ENCODE measurements at regions not wholly inside any gene's neighbourhood (a gene's known extent, or its start where the extent isn't known, plus 50 kb on each side); places are given as distances from the start of the nearest gene placed in this dataset.

DNA sequence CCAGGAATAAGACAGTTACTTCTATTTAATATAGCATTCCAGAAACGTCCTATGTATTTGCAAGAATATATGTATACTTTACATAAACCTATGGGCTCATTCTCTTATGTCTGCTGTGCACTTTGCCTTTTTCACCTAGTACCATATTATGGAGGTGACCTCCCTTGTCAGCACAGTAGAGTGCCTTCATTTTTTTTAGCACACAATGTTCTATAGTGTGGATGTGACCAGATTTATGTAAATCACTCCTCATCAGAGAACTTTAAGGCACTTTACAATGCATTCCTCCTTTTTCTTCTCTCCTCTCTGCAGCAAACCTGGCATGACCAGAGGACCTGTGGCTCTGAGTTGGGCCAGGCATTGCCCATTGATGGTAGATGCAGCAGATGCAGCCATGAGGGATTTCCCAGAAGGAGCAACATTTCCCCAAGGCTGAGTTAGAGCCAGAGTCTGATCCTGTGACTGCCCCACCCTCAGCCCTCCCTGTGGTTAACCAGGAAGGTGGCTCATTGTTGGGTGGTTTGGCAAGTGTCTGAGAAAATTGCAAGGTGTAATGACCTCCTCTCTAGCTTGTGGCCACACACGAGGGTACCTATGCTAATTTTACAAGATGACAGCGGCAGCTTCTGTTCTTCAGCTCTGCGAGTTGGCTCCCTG, 76.5 kb upstream of the DLX2 start:
- H3K4me3 ChIP-seq (ENCODE audit: low read depth in 2 of 2, low read length in 1 of 2), result no peak overlapping the region
- ChIA-PET POLR2A (no interaction called here), CTCF (interaction anchor here (13.7 kb wide), 1 partner anchor 284 kb away, joined by 346 read pairs; no protein-coding TSS in a partner anchor)
- TF ChIP-seq EP300 (IDR thresholded peaks at IDR 0.05; ENCODE audit: borderline replicate concordance in 1 of 2, low read depth in 1 of 2, low read length in 1 of 2), result 0 out of 4 replicates have a peak, but pooled peaks of 1 of the 2 experiments have one; percentile 22
- TF ChIP-seq FOXM1 (IDR thresholded peaks at IDR 0.05; ENCODE audit: low read depth), result no peak
- TF ChIP-seq, protein P1, sequence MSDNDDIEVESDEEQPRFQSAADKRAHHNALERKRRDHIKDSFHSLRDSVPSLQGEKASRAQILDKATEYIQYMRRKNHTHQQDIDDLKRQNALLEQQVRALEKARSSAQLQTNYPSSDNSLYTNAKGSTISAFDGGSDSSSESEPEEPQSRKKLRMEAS (IDR thresholded peaks at IDR 0.05; ENCODE audit: low read depth), result no peak
- TF ChIP-seq SMC3 (IDR thresholded peaks at IDR 0.05; ENCODE audit: low read depth, low read length), result no peak
- peak; percentile 38; the same call in 1 of the 2 replicates for TF ChIP-seq NFIC (IDR thresholded peaks at IDR 0.05; ENCODE audit: borderline replicate concordance)
- no peak for TF ChIP-seq GATA2 (CRISPR knock-in tag; IDR thresholded peaks at IDR 0.05)
- no peaks in the 10 kb centered on the region for H3K79me2 ChIP-seq (ENCODE audit: insufficient read depth)
- no peaks in the 10 kb centered on the region for H4K20me1 ChIP-seq (ENCODE audit: insufficient read depth)
- WGBS (ENCODE audit: low lambda C conversion rate), result 72% methylated on average over 4 of the region's 4 CpGs
- H3K9me3 ChIP-seq, result no peaks in the 10 kb centered on the region
- no peak overlapping the region for H2AFZ ChIP-seq (ENCODE audit: low read depth)
- no peak for DNase-seq
- H3K9me2 ChIP-seq, result no peaks in the 10 kb centered on the region
- H3K27ac ChIP-seq (ENCODE audit: low read depth in 2 of 2, low read length in 1 of 2), result no peak overlapping the region
- H3K9ac ChIP-seq, result no peak overlapping the region
- no peaks in the 10 kb centered on the region for H3K36me3 ChIP-seq (replicated peaks in 1 of 2; ENCODE audit: control insufficient read depth in 1 of 2, insufficient read depth in 2 of 2, low read length in 1 of 2)
- H3F3A ChIP-seq (replicated peaks; ENCODE audit: insufficient read depth), result peaks cover 15% of the 10 kb centered on the region
- no peak overlapping the region for H3K4me2 ChIP-seq
- H3K27me3 ChIP-seq (ENCODE audit: insufficient read depth), result no peaks in the 10 kb centered on the region
- peaks cover 0 to 5% of the 10 kb centered on the region in 2 experiments; a peak in 1 of 4 replicates for H3K4me1 ChIP-seq (ENCODE audit: control insufficient read depth in 1 of 2, insufficient read depth in 2 of 2, low read depth in 1 of 2, low read length in 1 of 2)

DNA sequence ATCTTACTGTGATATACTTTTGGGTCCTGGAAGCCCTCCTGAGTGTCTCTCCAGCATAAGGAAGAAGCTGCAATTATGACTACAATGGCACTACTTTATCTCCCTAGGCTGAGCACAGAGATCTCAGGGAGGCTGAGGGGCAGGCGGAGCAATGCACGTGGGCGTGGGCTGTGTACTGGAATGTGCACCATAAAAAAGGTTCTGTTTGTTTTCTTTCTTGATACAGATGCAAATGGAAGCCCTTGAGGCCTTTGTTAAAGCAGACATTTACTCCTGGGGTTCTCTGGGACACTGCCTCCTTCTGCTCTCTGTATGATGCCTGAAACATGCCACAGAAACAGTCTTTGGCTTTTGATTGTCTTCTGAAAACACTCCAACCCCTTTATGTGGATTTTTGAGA, 79.1 kb upstream of the DLX2 start:
- H3K4me1 ChIP-seq (ENCODE audit: control insufficient read depth in 1 of 2, insufficient read depth in 2 of 2, low read depth in 1 of 2, low read length in 1 of 2), result peaks cover 0 to 5% of the 10 kb centered on the region in 2 experiments; a peak in 1 of 4 replicates
- ChIA-PET CTCF (interaction anchor here (2.9 to 13.7 kb wide), 2 partner anchors 10 to 282 kb away, joined by 9 to 346 read pairs; no protein-coding TSS in a partner anchor), POLR2A (interaction anchor here (0.7 kb wide), 1 partner anchor 99 kb away, joined by 3 read pairs; no protein-coding TSS in a partner anchor)
- peak overlapping the region; percentile 47; the same call in 1 of the 2 replicates for H2AFZ ChIP-seq (ENCODE audit: low read depth)
- DNase-seq, result no peak
- no peaks in the 10 kb centered on the region for H3K27me3 ChIP-seq (ENCODE audit: insufficient read depth)
- H3K79me2 ChIP-seq (ENCODE audit: insufficient read depth), result no peaks in the 10 kb centered on the region
- H3K27ac ChIP-seq (ENCODE audit: low read depth in 2 of 2, low read length in 1 of 2), result no peak overlapping the region
- H3F3A ChIP-seq (replicated peaks; ENCODE audit: insufficient read depth), result peaks cover 15% of the 10 kb centered on the region
- H4K20me1 ChIP-seq (ENCODE audit: insufficient read depth), result no peaks in the 10 kb centered on the region
- H3K4me2 ChIP-seq, result no peak overlapping the region
- no peaks in the 10 kb centered on the region for H3K9me2 ChIP-seq
- H3K4me3 ChIP-seq (ENCODE audit: low read depth in 2 of 2, low read length in 1 of 2), result no peak overlapping the region
- H3K36me3 ChIP-seq (replicated peaks in 1 of 2; ENCODE audit: control insufficient read depth in 1 of 2, insufficient read depth in 2 of 2, low read length in 1 of 2), result no peaks in the 10 kb centered on the region
- H3K9ac ChIP-seq, result no peak overlapping the region
- 0 out of 2 replicates have a peak, but pooled peaks cover 5% of the 10 kb centered on the region for H3K9me3 ChIP-seq
- no peak for TF ChIP-seq FOXM1 (IDR thresholded peaks at IDR 0.05; ENCODE audit: low read depth)
- TF ChIP-seq, protein P2, sequence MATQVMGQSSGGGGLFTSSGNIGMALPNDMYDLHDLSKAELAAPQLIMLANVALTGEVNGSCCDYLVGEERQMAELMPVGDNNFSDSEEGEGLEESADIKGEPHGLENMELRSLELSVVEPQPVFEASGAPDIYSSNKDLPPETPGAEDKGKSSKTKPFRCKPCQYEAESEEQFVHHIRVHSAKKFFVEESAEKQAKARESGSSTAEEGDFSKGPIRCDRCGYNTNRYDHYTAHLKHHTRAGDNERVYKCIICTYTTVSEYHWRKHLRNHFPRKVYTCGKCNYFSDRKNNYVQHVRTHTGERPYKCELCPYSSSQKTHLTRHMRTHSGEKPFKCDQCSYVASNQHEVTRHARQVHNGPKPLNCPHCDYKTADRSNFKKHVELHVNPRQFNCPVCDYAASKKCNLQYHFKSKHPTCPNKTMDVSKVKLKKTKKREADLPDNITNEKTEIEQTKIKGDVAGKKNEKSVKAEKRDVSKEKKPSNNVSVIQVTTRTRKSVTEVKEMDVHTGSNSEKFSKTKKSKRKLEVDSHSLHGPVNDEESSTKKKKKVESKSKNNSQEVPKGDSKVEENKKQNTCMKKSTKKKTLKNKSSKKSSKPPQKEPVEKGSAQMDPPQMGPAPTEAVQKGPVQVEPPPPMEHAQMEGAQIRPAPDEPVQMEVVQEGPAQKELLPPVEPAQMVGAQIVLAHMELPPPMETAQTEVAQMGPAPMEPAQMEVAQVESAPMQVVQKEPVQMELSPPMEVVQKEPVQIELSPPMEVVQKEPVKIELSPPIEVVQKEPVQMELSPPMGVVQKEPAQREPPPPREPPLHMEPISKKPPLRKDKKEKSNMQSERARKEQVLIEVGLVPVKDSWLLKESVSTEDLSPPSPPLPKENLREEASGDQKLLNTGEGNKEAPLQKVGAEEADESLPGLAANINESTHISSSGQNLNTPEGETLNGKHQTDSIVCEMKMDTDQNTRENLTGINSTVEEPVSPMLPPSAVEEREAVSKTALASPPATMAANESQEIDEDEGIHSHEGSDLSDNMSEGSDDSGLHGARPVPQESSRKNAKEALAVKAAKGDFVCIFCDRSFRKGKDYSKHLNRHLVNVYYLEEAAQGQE (IDR thresholded peaks at IDR 0.05; ENCODE audit: low read depth, low read length), result no peak
- TF ChIP-seq, protein P3, sequence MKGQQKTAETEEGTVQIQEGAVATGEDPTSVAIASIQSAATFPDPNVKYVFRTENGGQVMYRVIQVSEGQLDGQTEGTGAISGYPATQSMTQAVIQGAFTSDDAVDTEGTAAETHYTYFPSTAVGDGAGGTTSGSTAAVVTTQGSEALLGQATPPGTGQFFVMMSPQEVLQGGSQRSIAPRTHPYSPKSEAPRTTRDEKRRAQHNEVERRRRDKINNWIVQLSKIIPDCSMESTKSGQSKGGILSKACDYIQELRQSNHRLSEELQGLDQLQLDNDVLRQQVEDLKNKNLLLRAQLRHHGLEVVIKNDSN (IDR thresholded peaks at IDR 0.05; ENCODE audit: borderline replicate concordance, low read depth), result no peak
- TF ChIP-seq RAD21 (IDR thresholded peaks at IDR 0.05; ENCODE audit: low read length), result no peak
- TF ChIP-seq, protein P4, sequence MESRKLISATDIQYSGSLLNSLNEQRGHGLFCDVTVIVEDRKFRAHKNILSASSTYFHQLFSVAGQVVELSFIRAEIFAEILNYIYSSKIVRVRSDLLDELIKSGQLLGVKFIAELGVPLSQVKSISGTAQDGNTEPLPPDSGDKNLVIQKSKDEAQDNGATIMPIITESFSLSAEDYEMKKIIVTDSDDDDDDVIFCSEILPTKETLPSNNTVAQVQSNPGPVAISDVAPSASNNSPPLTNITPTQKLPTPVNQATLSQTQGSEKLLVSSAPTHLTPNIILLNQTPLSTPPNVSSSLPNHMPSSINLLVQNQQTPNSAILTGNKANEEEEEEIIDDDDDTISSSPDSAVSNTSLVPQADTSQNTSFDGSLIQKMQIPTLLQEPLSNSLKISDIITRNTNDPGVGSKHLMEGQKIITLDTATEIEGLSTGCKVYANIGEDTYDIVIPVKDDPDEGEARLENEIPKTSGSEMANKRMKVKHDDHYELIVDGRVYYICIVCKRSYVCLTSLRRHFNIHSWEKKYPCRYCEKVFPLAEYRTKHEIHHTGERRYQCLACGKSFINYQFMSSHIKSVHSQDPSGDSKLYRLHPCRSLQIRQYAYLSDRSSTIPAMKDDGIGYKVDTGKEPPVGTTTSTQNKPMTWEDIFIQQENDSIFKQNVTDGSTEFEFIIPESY (IDR thresholded peaks at IDR 0.05; ENCODE audit: borderline replicate concordance, low read depth), result no peak
- TF ChIP-seq FOSL2 (IDR thresholded peaks at IDR 0.05; ENCODE audit: borderline replicate concordance, low read depth), result no peak
- TF ChIP-seq SIN3A (IDR thresholded peaks at IDR 0.05; ENCODE audit: borderline replicate concordance, low read depth, low read length), result no peak
- no peak for TF ChIP-seq EZH2phosphoT487 (IDR thresholded peaks at IDR 0.05; ENCODE audit: borderline replicate concordance, low read depth)
- no peak for TF ChIP-seq ELF1 (IDR thresholded peaks at IDR 0.05)
- no peak for TF ChIP-seq TCF12 (IDR thresholded peaks at IDR 0.05)
- no peak for TF ChIP-seq GATA2 (CRISPR knock-in tag; IDR thresholded peaks at IDR 0.05)
- no peak for TF ChIP-seq RFX5 (IDR thresholded peaks at IDR 0.05; ENCODE audit: low read length)
- TF ChIP-seq NFIC (IDR thresholded peaks at IDR 0.05; ENCODE audit: borderline replicate concordance), result no peak
- 54% methylated on average over 3 of the region's 3 CpGs for WGBS (ENCODE audit: low lambda C conversion rate)
